ENCODE measurements at regions not wholly inside any gene's neighbourhood (a gene's known extent, or its start where the extent isn't known, plus 50 kb on each side); places are given as distances from the start of the nearest gene placed in this dataset.

DNA sequence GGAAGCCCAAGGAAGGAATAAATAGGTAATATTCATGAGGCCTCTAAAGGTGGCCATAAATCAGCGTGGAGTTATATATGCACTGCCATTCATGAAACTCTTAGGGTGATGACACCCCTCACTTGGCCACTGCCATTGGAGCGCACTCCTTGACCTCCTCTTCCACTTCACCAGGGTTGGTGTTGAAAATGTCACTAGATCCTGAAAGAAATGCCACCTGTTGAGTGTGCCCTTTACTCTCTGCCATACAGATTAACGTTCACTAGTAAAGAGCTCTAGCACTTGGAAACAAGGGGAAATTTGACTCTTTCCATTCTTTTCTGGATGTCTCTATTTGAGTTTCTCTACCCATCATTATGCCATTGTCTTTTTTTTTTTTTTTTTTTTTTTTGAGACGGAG lies 83.5 kb upstream of the GREM2 start:
- TF ChIP-seq, protein P1, sequence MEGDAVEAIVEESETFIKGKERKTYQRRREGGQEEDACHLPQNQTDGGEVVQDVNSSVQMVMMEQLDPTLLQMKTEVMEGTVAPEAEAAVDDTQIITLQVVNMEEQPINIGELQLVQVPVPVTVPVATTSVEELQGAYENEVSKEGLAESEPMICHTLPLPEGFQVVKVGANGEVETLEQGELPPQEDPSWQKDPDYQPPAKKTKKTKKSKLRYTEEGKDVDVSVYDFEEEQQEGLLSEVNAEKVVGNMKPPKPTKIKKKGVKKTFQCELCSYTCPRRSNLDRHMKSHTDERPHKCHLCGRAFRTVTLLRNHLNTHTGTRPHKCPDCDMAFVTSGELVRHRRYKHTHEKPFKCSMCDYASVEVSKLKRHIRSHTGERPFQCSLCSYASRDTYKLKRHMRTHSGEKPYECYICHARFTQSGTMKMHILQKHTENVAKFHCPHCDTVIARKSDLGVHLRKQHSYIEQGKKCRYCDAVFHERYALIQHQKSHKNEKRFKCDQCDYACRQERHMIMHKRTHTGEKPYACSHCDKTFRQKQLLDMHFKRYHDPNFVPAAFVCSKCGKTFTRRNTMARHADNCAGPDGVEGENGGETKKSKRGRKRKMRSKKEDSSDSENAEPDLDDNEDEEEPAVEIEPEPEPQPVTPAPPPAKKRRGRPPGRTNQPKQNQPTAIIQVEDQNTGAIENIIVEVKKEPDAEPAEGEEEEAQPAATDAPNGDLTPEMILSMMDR (IDR thresholded peaks at IDR 0.05; ENCODE audit: insufficient read depth, low read length) = no peak
- TF ChIP-seq, protein P2, sequence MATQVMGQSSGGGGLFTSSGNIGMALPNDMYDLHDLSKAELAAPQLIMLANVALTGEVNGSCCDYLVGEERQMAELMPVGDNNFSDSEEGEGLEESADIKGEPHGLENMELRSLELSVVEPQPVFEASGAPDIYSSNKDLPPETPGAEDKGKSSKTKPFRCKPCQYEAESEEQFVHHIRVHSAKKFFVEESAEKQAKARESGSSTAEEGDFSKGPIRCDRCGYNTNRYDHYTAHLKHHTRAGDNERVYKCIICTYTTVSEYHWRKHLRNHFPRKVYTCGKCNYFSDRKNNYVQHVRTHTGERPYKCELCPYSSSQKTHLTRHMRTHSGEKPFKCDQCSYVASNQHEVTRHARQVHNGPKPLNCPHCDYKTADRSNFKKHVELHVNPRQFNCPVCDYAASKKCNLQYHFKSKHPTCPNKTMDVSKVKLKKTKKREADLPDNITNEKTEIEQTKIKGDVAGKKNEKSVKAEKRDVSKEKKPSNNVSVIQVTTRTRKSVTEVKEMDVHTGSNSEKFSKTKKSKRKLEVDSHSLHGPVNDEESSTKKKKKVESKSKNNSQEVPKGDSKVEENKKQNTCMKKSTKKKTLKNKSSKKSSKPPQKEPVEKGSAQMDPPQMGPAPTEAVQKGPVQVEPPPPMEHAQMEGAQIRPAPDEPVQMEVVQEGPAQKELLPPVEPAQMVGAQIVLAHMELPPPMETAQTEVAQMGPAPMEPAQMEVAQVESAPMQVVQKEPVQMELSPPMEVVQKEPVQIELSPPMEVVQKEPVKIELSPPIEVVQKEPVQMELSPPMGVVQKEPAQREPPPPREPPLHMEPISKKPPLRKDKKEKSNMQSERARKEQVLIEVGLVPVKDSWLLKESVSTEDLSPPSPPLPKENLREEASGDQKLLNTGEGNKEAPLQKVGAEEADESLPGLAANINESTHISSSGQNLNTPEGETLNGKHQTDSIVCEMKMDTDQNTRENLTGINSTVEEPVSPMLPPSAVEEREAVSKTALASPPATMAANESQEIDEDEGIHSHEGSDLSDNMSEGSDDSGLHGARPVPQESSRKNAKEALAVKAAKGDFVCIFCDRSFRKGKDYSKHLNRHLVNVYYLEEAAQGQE (IDR thresholded peaks at IDR 0.05; ENCODE audit: insufficient replicate concordance, low read depth) = no peak

Measured in HL-60 (cell line).